Suprapubic skin (tissue), 4 donors: ENCODE measurements at regions not wholly inside any gene's neighbourhood (a gene's known extent, or its start where the extent isn't known, plus 50 kb on each side); places are given as distances from the start of the nearest gene placed in this dataset.

Experiments used
- POLR2A ChIP-seq, 2 donors: fragments of 450-650 bp; IDR thresholded peaks; one replicate each; pipeline ENCODE4 v1.6.1; 2017; ENCODE audit warnings: antibody characterized with exemption in 2 of 2, mild to moderate bottlenecking in 2 of 2, moderate library complexity in 2 of 2
- POLR2AphosphoS5 ChIP-seq, 3 donors: sonication (generic); formaldehyde crosslinking; IDR thresholded peaks; one replicate each; pipeline ENCODE4 v1.6.1; 2017; ENCODE audit warnings: antibody characterized with exemption in 3 of 3
- TF ChIP-seq, protein P1 (sequence below), 2 donors: fragments of 200-600 bp in 1 of 2; fragments of 450-650 bp in 1 of 2; sonication (generic) in 1 of 2; IDR thresholded peaks; one replicate each; pipeline ENCODE4 v1.5.1; 2016 to 2019; ENCODE audit warnings: antibody characterized with exemption in 2 of 2, mild to moderate bottlenecking in 1 of 2, moderate library complexity in 1 of 2

DNA sequence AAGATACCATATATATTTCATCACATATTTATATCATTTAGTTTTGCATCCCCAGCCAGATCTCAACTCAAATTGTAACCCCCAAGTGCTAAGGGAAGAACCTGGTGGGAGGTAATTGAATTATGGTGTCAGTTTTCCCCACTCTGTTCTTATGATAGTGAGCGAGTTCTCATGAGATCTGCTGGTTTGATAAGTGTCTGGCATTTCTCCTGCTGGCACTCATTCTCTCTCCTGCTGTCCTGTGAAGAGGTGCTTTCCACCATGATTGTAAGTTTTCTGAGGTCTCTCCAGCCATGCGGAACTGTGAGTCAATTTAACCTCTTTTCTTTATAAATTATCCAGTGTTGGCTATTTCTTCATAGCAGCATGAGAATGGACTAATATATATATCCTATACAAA, 462.5 kb upstream of the SLITRK5 start:
- TF ChIP-seq, protein P1, sequence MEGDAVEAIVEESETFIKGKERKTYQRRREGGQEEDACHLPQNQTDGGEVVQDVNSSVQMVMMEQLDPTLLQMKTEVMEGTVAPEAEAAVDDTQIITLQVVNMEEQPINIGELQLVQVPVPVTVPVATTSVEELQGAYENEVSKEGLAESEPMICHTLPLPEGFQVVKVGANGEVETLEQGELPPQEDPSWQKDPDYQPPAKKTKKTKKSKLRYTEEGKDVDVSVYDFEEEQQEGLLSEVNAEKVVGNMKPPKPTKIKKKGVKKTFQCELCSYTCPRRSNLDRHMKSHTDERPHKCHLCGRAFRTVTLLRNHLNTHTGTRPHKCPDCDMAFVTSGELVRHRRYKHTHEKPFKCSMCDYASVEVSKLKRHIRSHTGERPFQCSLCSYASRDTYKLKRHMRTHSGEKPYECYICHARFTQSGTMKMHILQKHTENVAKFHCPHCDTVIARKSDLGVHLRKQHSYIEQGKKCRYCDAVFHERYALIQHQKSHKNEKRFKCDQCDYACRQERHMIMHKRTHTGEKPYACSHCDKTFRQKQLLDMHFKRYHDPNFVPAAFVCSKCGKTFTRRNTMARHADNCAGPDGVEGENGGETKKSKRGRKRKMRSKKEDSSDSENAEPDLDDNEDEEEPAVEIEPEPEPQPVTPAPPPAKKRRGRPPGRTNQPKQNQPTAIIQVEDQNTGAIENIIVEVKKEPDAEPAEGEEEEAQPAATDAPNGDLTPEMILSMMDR (IDR thresholded peaks at IDR 0.05): no peak
- TF ChIP-seq POLR2A (IDR thresholded peaks at IDR 0.05): no peak
- no peak for TF ChIP-seq POLR2AphosphoS5 (IDR thresholded peaks at IDR 0.05)
